Upper lobe of right lung (tissue), 1 donor: ENCODE measurements at regions not wholly inside any gene's neighbourhood (a gene's known extent, or its start where the extent isn't known, plus 50 kb on each side); places are given as distances from the start of the nearest gene placed in this dataset.

ENCODE experiments used
- ATAC-seq: fragments of 200-7000 bp; cut with Tn5 transposase; one replicate; pipeline ENCODE4 v1.9.1; 2020; ENCODE audit warnings: mild to moderate bottlenecking, moderate library complexity
- DNase-seq: peaks from one replicate; pipeline ENCODE4 v3.0.0-alpha.2; 2020
- H3K27ac ChIP-seq: fragments of 200-600 bp; one replicate; pipeline ENCODE4 v1.8.0; 2022
- H3K27me3 ChIP-seq: fragments of 200-600 bp; one replicate; pipeline ENCODE4 v1.8.0; 2022; ENCODE audit warnings: mild to moderate bottlenecking
- H3K36me3 ChIP-seq: fragments of 200-600 bp; one replicate; pipeline ENCODE4 v1.8.0; 2022
- H3K4me1 ChIP-seq: fragments of 200-600 bp; one replicate; pipeline ENCODE4 v1.8.0; 2022
- H3K4me3 ChIP-seq: fragments of 200-600 bp; one replicate; pipeline ENCODE4 v1.8.0; 2022; ENCODE audit warnings: mild to moderate bottlenecking
- H3K9me3 ChIP-seq: fragments of 200-600 bp; one replicate; pipeline ENCODE4 v1.8.0; 2022
- CTCF ChIP-seq: fragments of 200-600 bp; IDR thresholded peaks from one replicate; pipeline ENCODE4 v1.8.0; 2022; ENCODE audit warnings: antibody characterized with exemption
- intact Hi-C: fragments of 100-400 bp; cut with DNase I; formaldehyde crosslinking; loops from one replicate; pipeline ENCODE4 v1.11.0; 2022
- donor health status: DM: no; HTN: yes; CAD: no; lungs with severe emphysema.

DNA sequence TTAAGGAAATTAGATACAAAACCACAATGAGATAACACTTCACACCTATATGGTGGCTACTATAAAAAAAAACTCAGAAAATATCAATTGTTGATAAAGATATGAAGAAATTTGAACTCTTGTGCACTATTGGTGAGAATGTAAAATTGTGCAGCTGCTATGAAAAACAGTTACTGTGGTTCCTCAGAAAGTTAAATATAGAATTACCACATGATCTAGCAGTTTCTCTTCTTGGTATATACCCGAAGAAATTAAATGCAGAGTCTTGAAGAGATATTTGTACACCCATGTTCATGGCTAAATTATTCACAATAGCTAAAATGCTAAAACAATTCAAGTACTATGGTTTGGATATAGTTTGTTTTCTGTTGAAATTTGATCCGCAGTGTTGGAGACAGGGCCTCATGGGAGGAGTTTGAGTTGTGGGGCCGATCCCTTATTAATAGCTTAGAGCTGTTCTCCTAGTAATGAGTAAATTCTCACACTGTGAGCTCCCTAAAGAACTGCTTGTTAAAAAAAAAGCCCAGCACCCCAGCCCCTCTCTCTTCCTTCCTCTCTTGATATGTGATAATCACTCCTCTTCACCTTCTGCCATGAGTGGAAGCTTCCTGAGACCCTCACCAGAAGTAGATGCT, 1412.1 kb downstream of the PLA2G4A start:
- DNase-seq: no peak

DNA sequence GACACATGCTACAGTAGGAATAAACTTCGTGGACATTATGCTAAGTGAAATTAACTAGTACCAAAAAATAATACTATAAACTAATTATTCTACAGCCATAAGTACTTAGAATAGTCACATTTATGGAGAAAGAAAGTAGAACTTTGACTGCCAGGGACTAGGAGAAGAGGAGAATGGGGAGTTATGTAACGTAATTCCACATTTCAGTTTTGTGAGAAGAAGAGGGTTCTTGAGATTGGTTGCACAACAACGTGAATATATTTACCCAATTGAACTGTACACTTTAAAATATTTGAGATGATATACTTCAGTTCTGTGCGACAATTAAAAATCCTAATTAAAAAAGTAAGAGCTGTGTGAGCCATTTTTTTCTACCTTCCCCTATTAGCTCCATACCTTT, 1412.9 kb downstream of the PLA2G4A start:
- DNase-seq (no peak), ATAC-seq (peak; percentile 32)
- no peaks in the 10 kb centered on the region for H3K36me3 ChIP-seq
- H3K9me3 ChIP-seq: no peaks in the 10 kb centered on the region
- H3K27me3 ChIP-seq: no peaks in the 10 kb centered on the region
- H3K4me3 ChIP-seq: no peak overlapping the region
- no peak for TF ChIP-seq CTCF
- intact Hi-C loops: no loop called here
- H3K27ac ChIP-seq: no peak overlapping the region
- no peaks in the 10 kb centered on the region for H3K4me1 ChIP-seq

More for the DNA sequence above, 1412.1 kb downstream of the PLA2G4A start:
- no peaks in the 10 kb centered on the region for H3K27me3 ChIP-seq
- TF ChIP-seq CTCF: no peak
- no peaks in the 10 kb centered on the region for H3K9me3 ChIP-seq
- no peak for ATAC-seq
- intact Hi-C loops: no loop called here
- no peaks in the 10 kb centered on the region for H3K36me3 ChIP-seq
- no peak overlapping the region for H3K4me3 ChIP-seq
- no peak overlapping the region for H3K27ac ChIP-seq
- H3K4me1 ChIP-seq: no peaks in the 10 kb centered on the region

DNA sequence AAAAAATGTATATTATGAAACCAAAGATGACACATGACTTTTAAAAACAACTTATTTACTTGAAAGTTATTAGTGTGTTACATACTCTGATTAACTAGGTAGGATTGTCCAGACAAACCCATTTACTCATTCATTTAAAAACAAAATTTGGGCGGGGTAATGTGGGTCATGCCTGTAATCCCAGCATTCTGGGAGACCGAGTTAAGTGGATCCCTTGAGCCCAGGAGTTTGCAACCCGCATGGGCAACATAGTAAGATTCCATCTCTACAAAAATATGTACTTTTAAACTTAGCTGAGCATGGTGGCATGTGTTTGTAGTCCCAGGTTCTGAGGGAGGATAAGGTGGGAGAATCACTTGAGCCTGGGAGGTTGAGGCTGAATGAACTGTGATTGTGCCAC, 1414.7 kb downstream of the PLA2G4A start:
- ATAC-seq: no peak
- no peak for TF ChIP-seq CTCF
- Histone ChIP-seq H3K27me3 (no peaks in the 10 kb centered on the region), H3K27ac (no peak overlapping the region), H3K4me1 (no peaks in the 10 kb centered on the region), H3K9me3 (no peaks in the 10 kb centered on the region), H3K4me3 (no peak overlapping the region), H3K36me3 (no peaks in the 10 kb centered on the region)
- intact Hi-C loops: no loop called here
- DNase-seq: no peak

DNA sequence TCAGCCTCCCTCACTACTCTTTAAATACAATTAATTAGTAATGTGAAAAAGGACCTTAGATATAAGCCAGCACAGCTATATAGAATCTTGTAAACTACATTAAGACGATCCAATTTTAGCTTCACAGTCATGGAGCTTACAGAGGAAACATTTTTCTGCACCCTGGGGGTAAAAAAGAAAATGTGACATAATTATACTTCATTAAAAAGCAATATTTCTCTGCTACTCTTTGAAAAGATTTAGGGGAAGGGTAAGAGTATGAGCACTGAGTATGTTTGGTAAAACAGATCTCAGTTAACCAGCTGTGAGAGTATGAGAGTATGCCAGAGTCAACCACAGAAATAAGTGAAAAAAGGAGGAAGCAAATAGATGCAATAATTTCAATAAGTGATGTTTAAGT, 1415.9 kb downstream of the PLA2G4A start:
- H3K27ac ChIP-seq: no peak overlapping the region
- TF ChIP-seq CTCF: no peak
- H3K4me1 ChIP-seq: no peaks in the 10 kb centered on the region
- intact Hi-C loops: no loop called here
- no peaks in the 10 kb centered on the region for H3K9me3 ChIP-seq
- no peak for DNase-seq
- H3K36me3 ChIP-seq: no peaks in the 10 kb centered on the region
- no peak for ATAC-seq
- no peaks in the 10 kb centered on the region for H3K27me3 ChIP-seq
- no peak overlapping the region for H3K4me3 ChIP-seq

- ATAC-seq (no peak), DNase-seq (no peak)
- Histone ChIP-seq H3K27me3 (no peaks in the 10 kb centered on the region), H3K27ac (no peak overlapping the region), H3K9me3 (no peaks in the 10 kb centered on the region), H3K4me1 (no peaks in the 10 kb centered on the region), H3K4me3 (no peak overlapping the region), H3K36me3 (no peaks in the 10 kb centered on the region)
- intact Hi-C loops: no loop called here
- TF ChIP-seq CTCF: no peak
Measured at GRCh38 chr1:188247255-188247654, 1418.5 kb downstream of the PLA2G4A start.

- DNase-seq: no peak
- Histone ChIP-seq H3K27me3 (no peaks in the 10 kb centered on the region), H3K9me3 (no peaks in the 10 kb centered on the region), H3K4me1 (no peaks in the 10 kb centered on the region), H3K27ac (no peak overlapping the region), H3K4me3 (no peak overlapping the region), H3K36me3 (no peaks in the 10 kb centered on the region)
- intact Hi-C loops: no loop called here
- TF ChIP-seq CTCF: no peak
- no peak for ATAC-seq
Measured at GRCh38 chr1:188249811-188250210, 1421.1 kb downstream of the PLA2G4A start.
